HG03378 (cell line): ENCODE measurements at regions not wholly inside any gene's neighbourhood (a gene's known extent, or its start where the extent isn't known, plus 50 kb on each side); places are given as distances from the start of the nearest gene placed in this dataset.
"Not testable (repeated sequence)": the region's sequence is repeated elsewhere in the genome, so short reads cannot be mapped to it uniquely, and the experiment has no call there.

ENCODE experiments used
- ATAC-seq: cut with Tn5 transposase; IDR thresholded peaks from one replicate; pipeline ENCODE4 v1.9.1; 2021; ENCODE audit warnings: mild to moderate bottlenecking, moderate library complexity; ENCODE audit not compliant: unreplicated experiment

GRCh38 chrX:111041018-111041462 lies 55.0 kb upstream of the PAK3 start:
- ATAC-seq, result peak; percentile 88

GRCh38 chrX:111040377-111041017 lies 55.5 kb upstream of the PAK3 start:
- ATAC-seq, result peak; percentile 33

- ATAC-seq, result no peak
Observed at GRCh38 chrX:111039606-111040005, 56.4 kb upstream of the PAK3 start.

GRCh38 chrX:111035991-111036390 lies 60.0 kb upstream of the PAK3 start:
- ATAC-seq, result no peak

- ATAC-seq, result no peak
Observed at GRCh38 chrX:111035256-111035655, 60.7 kb upstream of the PAK3 start.

GRCh38 chrX:111022998-111023397 lies 73.0 kb upstream of the PAK3 start:
- ATAC-seq, result not testable (repeated sequence)

- ATAC-seq, result no peak
Observed at GRCh38 chrX:111020283-111020682, 75.7 kb upstream of the PAK3 start.

GRCh38 chrX:111013778-111014455 lies 82.1 kb upstream of the PAK3 start:
- ATAC-seq, result no peak

- ATAC-seq, result no peak
Observed at GRCh38 chrX:111010111-111010510, 85.9 kb upstream of the PAK3 start.

GRCh38 chrX:111009256-111009655 lies 86.7 kb upstream of the PAK3 start:
- no peak for ATAC-seq

- no peak for ATAC-seq
Observed at GRCh38 chrX:111008126-111008525, 87.9 kb upstream of the PAK3 start.

- ATAC-seq, result no peak
Observed at GRCh38 chrX:111007238-111007637, 88.8 kb upstream of the PAK3 start.

- ATAC-seq, result no peak
Observed at GRCh38 chrX:111006116-111006515, 89.9 kb upstream of the PAK3 start.

GRCh38 chrX:111005166-111005565 lies 90.8 kb upstream of the PAK3 start:
- ATAC-seq, result no peak

GRCh38 chrX:111003118-111003517 lies 92.9 kb upstream of the PAK3 start:
- no peak for ATAC-seq

- ATAC-seq, result peak; percentile 70
Observed at GRCh38 chrX:110992611-110993010, 103.4 kb upstream of the PAK3 start.

- no peak for ATAC-seq
Observed at GRCh38 chrX:110989869-110990268, 106.1 kb upstream of the PAK3 start.

GRCh38 chrX:110989447-110989846 lies 106.5 kb upstream of the PAK3 start:
- ATAC-seq, result no peak

GRCh38 chrX:110987292-110987691 lies 108.7 kb upstream of the PAK3 start:
- ATAC-seq, result no peak

GRCh38 chrX:110985470-110985869 lies 110.5 kb upstream of the PAK3 start:
- ATAC-seq, result no peak

- no peak for ATAC-seq
Observed at GRCh38 chrX:110983024-110983423, 113.0 kb upstream of the PAK3 start.

- no peak for ATAC-seq
Observed at GRCh38 chrX:110966839-110967238, 129.2 kb upstream of the PAK3 start.

GRCh38 chrX:110966091-110966454 lies 129.9 kb upstream of the PAK3 start:
- no peak for ATAC-seq
